C4-2B (cell line): ENCODE measurements at regions not wholly inside any gene's neighbourhood (a gene's known extent, or its start where the extent isn't known, plus 50 kb on each side); places are given as distances from the start of the nearest gene placed in this dataset.
"Not testable (repeated sequence)": the region's sequence is repeated elsewhere in the genome, so short reads cannot be mapped to it uniquely, and the experiment has no call there.

ENCODE experiments used
- H3K27ac ChIP-seq: fragments of 450-650 bp; 2 replicates; pipeline ENCODE4 v1.5.1; 2017
- ZFX ChIP-seq: fragments of 450-650 bp; IDR thresholded peaks from 2 replicates; pipeline ENCODE4 v1.6.1; 2017
- TF ChIP-seq, protein P1 (sequence below): fragments of 450-650 bp; conservative IDR thresholded peaks from 2 replicates; pipeline ENCODE4 v1.5.1; 2017; ENCODE audit warnings: mild to moderate bottlenecking

DNA sequence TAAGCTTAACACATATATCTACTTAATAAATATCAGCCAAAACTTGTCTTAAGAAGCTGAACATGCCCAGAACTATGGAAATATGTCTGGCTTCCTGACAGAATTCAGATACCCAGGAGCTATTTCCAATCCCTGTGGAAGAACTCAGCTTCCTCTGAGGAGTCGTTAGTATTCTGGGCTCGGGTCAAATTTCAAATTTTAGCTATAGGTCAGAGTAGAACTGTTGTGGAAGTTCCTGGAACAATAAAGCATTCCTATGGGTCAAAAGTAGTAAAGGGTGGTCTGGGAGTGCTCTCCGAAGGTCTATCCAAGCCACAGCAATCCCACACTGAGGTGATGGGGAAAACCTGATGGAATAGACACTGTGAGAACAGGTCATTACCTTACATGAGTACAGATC is 342.7 kb upstream of the CHST9 start:
- TF ChIP-seq, protein P1, sequence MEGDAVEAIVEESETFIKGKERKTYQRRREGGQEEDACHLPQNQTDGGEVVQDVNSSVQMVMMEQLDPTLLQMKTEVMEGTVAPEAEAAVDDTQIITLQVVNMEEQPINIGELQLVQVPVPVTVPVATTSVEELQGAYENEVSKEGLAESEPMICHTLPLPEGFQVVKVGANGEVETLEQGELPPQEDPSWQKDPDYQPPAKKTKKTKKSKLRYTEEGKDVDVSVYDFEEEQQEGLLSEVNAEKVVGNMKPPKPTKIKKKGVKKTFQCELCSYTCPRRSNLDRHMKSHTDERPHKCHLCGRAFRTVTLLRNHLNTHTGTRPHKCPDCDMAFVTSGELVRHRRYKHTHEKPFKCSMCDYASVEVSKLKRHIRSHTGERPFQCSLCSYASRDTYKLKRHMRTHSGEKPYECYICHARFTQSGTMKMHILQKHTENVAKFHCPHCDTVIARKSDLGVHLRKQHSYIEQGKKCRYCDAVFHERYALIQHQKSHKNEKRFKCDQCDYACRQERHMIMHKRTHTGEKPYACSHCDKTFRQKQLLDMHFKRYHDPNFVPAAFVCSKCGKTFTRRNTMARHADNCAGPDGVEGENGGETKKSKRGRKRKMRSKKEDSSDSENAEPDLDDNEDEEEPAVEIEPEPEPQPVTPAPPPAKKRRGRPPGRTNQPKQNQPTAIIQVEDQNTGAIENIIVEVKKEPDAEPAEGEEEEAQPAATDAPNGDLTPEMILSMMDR = no peak
- TF ChIP-seq ZFX = no peak
- no peak overlapping the region for H3K27ac ChIP-seq

DNA sequence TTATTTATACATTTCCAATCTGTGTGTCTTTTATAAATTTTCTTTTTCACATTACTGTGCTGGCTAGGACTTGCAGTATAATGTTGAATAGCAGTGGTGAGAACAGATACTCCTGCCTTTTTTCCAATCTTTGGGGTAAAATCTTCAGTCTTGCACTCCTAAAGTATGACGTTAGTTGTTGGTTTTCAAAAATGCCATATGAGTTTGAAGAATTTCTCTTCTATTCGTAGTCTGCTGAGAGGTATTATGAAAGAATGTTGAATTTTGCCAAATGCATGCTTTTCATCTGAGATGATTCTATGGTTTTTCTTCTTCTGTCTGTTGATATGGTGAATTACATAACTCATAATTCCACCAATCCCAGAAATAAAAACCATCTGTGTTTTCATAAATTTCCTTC is 335.3 kb upstream of the CHST9 start:
- no peak for TF ChIP-seq ZFX
- no peak overlapping the region for H3K27ac ChIP-seq

DNA sequence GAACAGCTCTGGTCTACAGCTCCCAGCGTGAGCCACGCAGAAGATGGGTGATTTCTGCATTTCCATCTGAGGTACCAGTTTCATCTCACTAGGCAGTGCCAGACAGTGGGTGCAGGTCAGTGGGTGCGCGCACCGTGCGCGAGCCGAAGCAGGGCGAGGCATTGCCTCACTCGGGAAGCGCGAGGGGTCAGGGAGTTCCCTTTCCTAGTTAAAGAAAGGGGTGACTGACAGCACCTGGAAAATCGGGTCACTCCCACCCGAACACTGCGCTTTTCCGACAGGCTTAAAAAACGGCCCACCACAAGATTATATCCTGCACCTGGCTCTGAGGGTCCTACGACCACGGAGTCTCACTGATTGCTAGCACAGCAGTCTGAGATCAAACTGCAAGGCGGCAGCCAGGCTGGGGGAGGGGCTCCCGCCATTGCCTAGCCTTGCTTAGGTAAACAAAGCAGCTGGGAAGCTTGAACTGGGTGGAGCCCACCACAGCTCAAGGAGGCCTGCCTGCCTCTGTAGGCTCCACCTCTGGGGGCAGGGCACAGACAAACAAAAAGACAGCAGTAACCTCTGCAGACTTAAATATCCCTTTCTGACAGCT is 325.0 kb upstream of the CHST9 start:
- H3K27ac ChIP-seq = not testable (repeated sequence)

- TF ChIP-seq ZFX = no peak
- TF ChIP-seq, protein P1 = no peak
- no peak overlapping the region for H3K27ac ChIP-seq
Observed at GRCh38 chr18:27501671-27502070, 316.6 kb upstream of the CHST9 start.

DNA sequence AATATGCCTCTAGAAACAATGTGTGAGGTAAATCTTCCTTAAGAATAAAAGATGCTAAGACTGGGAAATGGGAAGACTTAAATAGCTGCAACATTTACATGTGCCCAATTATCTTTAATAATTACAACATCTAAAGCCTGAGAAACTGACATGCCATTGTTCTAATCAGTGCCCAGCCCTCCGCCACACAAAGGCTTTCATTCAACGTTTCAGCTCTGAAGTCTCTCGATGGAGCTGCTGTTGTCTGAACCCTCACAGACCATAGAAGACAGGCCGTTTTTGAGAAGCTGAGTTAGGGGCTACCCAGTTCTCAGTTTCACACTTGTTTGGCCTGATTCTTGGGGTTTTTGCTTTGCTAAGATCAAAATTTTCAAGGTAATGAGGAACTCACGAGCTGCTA is 315.4 kb upstream of the CHST9 start:
- TF ChIP-seq ZFX = no peak
- TF ChIP-seq, protein P1 = no peak

GRCh38 chr18:27497246-27497645 is 312.1 kb upstream of the CHST9 start:
- no peak overlapping the region for H3K27ac ChIP-seq
- no peak for TF ChIP-seq ZFX
- TF ChIP-seq, protein P1 = no peak

More for the DNA sequence above, 315.4 kb upstream of the CHST9 start:
- H3K27ac ChIP-seq = no peak overlapping the region

GRCh38 chr18:27493182-27493581 is 308.1 kb upstream of the CHST9 start:
- TF ChIP-seq, protein P1 = no peak
- no peak for TF ChIP-seq ZFX
- no peak overlapping the region for H3K27ac ChIP-seq

DNA sequence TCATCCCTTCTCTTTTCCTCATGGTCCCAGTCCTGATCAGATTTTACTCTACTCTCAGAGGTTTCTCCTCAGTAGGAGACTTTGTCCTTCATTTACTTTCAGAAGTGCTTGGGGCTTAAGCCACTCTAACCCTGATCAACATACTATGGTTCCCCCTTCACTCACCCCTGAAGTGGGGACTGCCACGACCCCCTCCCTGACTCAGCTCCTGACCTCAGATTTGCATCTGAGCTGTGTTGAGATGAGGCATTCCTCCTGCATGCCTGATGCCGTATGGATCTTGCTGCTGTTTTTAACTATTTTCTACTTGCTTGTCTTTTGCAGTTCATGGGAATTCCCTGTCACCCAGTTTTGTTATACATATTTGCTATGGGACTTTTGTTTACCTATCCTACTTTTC is 306.7 kb upstream of the CHST9 start:
- H3K27ac ChIP-seq = no peak overlapping the region
- no peak for TF ChIP-seq ZFX
- TF ChIP-seq, protein P1 = no peak
